SK-N-SH treated with all-trans-retinoic acid at 6 μM for 48 hours (cell line): ENCODE measurements at regions not wholly inside any gene's neighbourhood (a gene's known extent, or its start where the extent isn't known, plus 50 kb on each side); places are given as distances from the start of the nearest gene placed in this dataset.

ENCODE experiments used
- ATAC-seq: fragments of 200-7000 bp; cut with Tn5 transposase; 3 replicates; pipeline ENCODE4 v1.9.1; 2020; ENCODE audit warnings: mild to moderate bottlenecking, moderate library complexity
- BACH2 ChIP-seq: fragments of 250-450 bp; sonication (Bioruptor Pico); IDR thresholded peaks from 2 replicates; pipeline ENCODE4 v1.9.0; 2021; ENCODE audit warnings: mild to moderate bottlenecking, borderline replicate concordance
- CREB5 ChIP-seq: fragments of 250-450 bp; sonication (Bioruptor Pico); IDR thresholded peaks from 2 replicates; pipeline ENCODE4 v1.5.1; 2020; ENCODE audit warnings: low read depth, mild to moderate bottlenecking, moderate library complexity
- CSDC2 ChIP-seq: fragments of 250-450 bp; sonication (Bioruptor Pico); IDR thresholded peaks from 2 replicates; pipeline ENCODE4 v1.5.0; 2020; ENCODE audit warnings: mild to moderate bottlenecking, moderate library complexity
- CSRNP3 ChIP-seq: fragments of 250-450 bp; sonication (Bioruptor Pico); IDR thresholded peaks from 2 replicates; pipeline ENCODE4 v1.5.1; 2021; ENCODE audit warnings: mild to moderate bottlenecking, moderate library complexity
- ESRRG ChIP-seq: fragments of 250-450 bp; sonication (Bioruptor Pico); IDR thresholded peaks from 2 replicates; pipeline ENCODE4 v1.6.1; 2021; ENCODE audit warnings: mild to moderate bottlenecking
- GLIS3 ChIP-seq: fragments of 250-450 bp; sonication (Bioruptor Pico); IDR thresholded peaks from 2 replicates; pipeline ENCODE4 v1.5.0; 2020; ENCODE audit warnings: mild to moderate bottlenecking, moderate library complexity
- ISL1 ChIP-seq: fragments of 250-450 bp; sonication (Bioruptor Pico); IDR thresholded peaks from 2 replicates; pipeline ENCODE4 v2.1.2; 2022; ENCODE audit warnings: mild to moderate bottlenecking, moderate library complexity
- OSR1 ChIP-seq: fragments of 250-450 bp; sonication (Bioruptor Pico); IDR thresholded peaks from 2 replicates; pipeline ENCODE4 v1.8.0; 2022; ENCODE audit warnings: moderate library complexity, mild to moderate bottlenecking, inconsistent platforms
- POU6F1 ChIP-seq: fragments of 250-450 bp; sonication (Bioruptor Pico); IDR thresholded peaks from 2 replicates; pipeline ENCODE4 v1.8.0; 2021; ENCODE audit warnings: low read depth, mild to moderate bottlenecking, moderate library complexity, borderline replicate concordance
- PPARA ChIP-seq: fragments of 250-450 bp; sonication (Bioruptor Pico); IDR thresholded peaks from 2 replicates; pipeline ENCODE4 v1.5.0; 2020; ENCODE audit warnings: mild to moderate bottlenecking, borderline replicate concordance
- RARB ChIP-seq: fragments of 250-450 bp; sonication (Bioruptor Pico); IDR thresholded peaks from 2 replicates; pipeline ENCODE4 v1.8.0; 2021; ENCODE audit warnings: mild to moderate bottlenecking, moderate library complexity
- SNAI2 ChIP-seq: fragments of 250-450 bp; sonication (Bioruptor Pico); IDR thresholded peaks from 2 replicates; pipeline ENCODE4 v1.5.0; 2020; ENCODE audit warnings: mild to moderate bottlenecking, moderate library complexity
- TCF4 ChIP-seq: fragments of 250-450 bp; sonication (Bioruptor Pico); IDR thresholded peaks from 2 replicates; pipeline ENCODE4 v1.8.0; 2021; ENCODE audit warnings: mild to moderate bottlenecking, moderate library complexity, borderline replicate concordance
- TOX ChIP-seq: fragments of 250-450 bp; sonication (Bioruptor Pico); IDR thresholded peaks from 2 replicates; pipeline ENCODE4 v1.8.0; 2021; ENCODE audit warnings: mild to moderate bottlenecking, moderate library complexity, borderline replicate concordance
- TSHZ2 ChIP-seq: fragments of 250-450 bp; sonication (Bioruptor Pico); IDR thresholded peaks from 2 replicates; pipeline ENCODE4 v1.5.0; 2020; ENCODE audit warnings: mild to moderate bottlenecking, moderate library complexity
- ZC3H10 ChIP-seq: fragments of 250-450 bp; sonication (Bioruptor Pico); IDR thresholded peaks from 2 replicates; pipeline ENCODE4 v1.5.1; 2021; ENCODE audit warnings: mild to moderate bottlenecking, moderate library complexity
- ZFP3 ChIP-seq: fragments of 250-450 bp; sonication (Bioruptor Pico); IDR thresholded peaks from 2 replicates; pipeline ENCODE4 v1.5.0; 2020; ENCODE audit warnings: mild to moderate bottlenecking, moderate library complexity
- ZFP30 ChIP-seq: fragments of 450-650 bp; formaldehyde crosslinking; IDR thresholded peaks from 2 replicates; pipeline ENCODE4 v1.5.0; 2022; ENCODE audit warnings: mild to moderate bottlenecking, moderate library complexity
- ZNF565 ChIP-seq: fragments of 450-650 bp; formaldehyde crosslinking; conservative IDR thresholded peaks from 2 replicates; pipeline ENCODE4 v1.5.0; 2020; ENCODE audit warnings: low read depth, mild to moderate bottlenecking, moderate library complexity
- ZNF8 ChIP-seq: fragments of 450-650 bp; formaldehyde crosslinking; IDR thresholded peaks from 2 replicates; pipeline ENCODE4 v1.5.0; 2020; ENCODE audit warnings: mild to moderate bottlenecking, moderate library complexity
- TF ChIP-seq, protein P1 (sequence below): fragments of 250-450 bp; sonication (Bioruptor Pico); IDR thresholded peaks from 2 replicates; pipeline ENCODE4 v1.8.0; 2020; ENCODE audit warnings: mild to moderate bottlenecking, moderate library complexity, borderline replicate concordance

GRCh38 chr9:95751520-95751790, 124.0 kb upstream of the ERCC6L2 start:
- no peak for ATAC-seq
- TF ChIP-seq TCF4 (no peak), OSR1 (CRISPR knock-in tag) (no peak)

- no peak for ATAC-seq
- no peak for TF ChIP-seq CSDC2 (CRISPR knock-in tag)
- TF ChIP-seq ZNF565: no peak
- TF ChIP-seq BACH2: no peak
- no peak for TF ChIP-seq PPARA (CRISPR knock-in tag)
- no peak for TF ChIP-seq ESRRG (CRISPR knock-in tag)
- no peak for TF ChIP-seq TOX (CRISPR knock-in tag)
- no peak for TF ChIP-seq GLIS3
- TF ChIP-seq ZFP30: no peak
- TF ChIP-seq OSR1 (CRISPR knock-in tag): no peak
- no peak for TF ChIP-seq CSRNP3
- no peak for TF ChIP-seq TSHZ2 (CRISPR knock-in tag)
- no peak for TF ChIP-seq POU6F1 (CRISPR knock-in tag)
- no peak for TF ChIP-seq ZNF8 (CRISPR knock-in tag)
- no peak for TF ChIP-seq RARB (CRISPR knock-in tag)
- no peak for TF ChIP-seq SNAI2 (CRISPR knock-in tag)
- no peak for TF ChIP-seq CREB5 (CRISPR knock-in tag)
Measured at GRCh38 chr9:95750725-95751519, 124.6 kb upstream of the ERCC6L2 start.

GRCh38 chr9:95749493-95749892, 126.0 kb upstream of the ERCC6L2 start:
- ATAC-seq: no peak

DNA sequence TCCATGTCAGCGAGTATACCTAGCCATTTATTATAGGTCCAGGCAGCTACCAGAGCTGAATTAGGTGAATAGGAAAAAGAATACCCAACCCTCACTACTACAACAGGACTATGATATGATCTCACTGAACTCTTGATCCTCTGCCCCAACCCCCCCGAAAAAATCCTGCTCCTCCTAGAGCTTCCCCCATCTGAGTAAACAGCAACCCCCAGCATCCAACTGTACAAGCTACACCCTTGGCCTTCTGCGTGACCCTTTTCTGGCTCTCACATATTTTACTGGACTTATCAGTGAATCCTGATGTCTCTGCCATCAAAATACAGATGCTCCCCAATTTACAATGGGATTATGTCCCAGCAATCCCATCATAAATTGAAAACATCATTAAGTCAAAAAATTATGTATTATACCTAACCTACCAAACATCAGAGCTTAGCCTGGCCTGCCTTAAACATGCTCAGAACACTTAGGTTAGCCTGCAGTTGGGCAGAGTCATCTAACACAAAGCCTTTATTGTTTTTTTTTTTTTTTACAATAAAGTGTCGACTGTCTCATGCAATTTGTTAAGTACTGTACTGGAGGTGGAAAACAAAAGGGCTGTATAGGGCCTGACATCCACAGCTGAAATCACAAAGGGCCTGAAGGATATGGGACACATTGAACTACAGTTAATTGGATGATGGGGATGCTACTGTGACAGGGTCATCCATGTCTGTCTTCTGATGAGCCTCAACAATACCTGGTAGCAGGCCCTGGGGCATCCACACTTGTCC, 128.9 kb upstream of the ERCC6L2 start:
- no peak for ATAC-seq
- no peak for TF ChIP-seq ZC3H10 (CRISPR knock-in tag)
- no peak for TF ChIP-seq CSRNP3
- no peak for TF ChIP-seq TOX (CRISPR knock-in tag)
- TF ChIP-seq ZNF565: no peak
- TF ChIP-seq RARB (CRISPR knock-in tag): no peak
- TF ChIP-seq, protein P1, sequence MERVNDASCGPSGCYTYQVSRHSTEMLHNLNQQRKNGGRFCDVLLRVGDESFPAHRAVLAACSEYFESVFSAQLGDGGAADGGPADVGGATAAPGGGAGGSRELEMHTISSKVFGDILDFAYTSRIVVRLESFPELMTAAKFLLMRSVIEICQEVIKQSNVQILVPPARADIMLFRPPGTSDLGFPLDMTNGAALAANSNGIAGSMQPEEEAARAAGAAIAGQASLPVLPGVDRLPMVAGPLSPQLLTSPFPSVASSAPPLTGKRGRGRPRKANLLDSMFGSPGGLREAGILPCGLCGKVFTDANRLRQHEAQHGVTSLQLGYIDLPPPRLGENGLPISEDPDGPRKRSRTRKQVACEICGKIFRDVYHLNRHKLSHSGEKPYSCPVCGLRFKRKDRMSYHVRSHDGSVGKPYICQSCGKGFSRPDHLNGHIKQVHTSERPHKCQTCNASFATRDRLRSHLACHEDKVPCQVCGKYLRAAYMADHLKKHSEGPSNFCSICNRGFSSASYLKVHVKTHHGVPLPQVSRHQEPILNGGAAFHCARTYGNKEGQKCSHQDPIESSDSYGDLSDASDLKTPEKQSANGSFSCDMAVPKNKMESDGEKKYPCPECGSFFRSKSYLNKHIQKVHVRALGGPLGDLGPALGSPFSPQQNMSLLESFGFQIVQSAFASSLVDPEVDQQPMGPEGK (CRISPR knock-in tag): no peak
- TF ChIP-seq BACH2: no peak
- TF ChIP-seq PPARA (CRISPR knock-in tag): no peak
- TF ChIP-seq CSDC2 (CRISPR knock-in tag): no peak
- no peak for TF ChIP-seq ISL1
- no peak for TF ChIP-seq ZFP3 (CRISPR knock-in tag)
- TF ChIP-seq TSHZ2 (CRISPR knock-in tag): no peak

More at GRCh38 chr9:95749493-95749892, 126.0 kb upstream of the ERCC6L2 start:
- TF ChIP-seq ZNF8 (CRISPR knock-in tag): no peak
- no peak for TF ChIP-seq ISL1
